NB4 (cell line): ENCODE measurements at regions not wholly inside any gene's neighbourhood (a gene's known extent, or its start where the extent isn't known, plus 50 kb on each side); places are given as distances from the start of the nearest gene placed in this dataset.

Experiments
- DNase-seq: peaks from one replicate; pipeline ENCODE4 v3.0.0; 2010; ENCODE audit warnings: low read depth
- H3K4me3 ChIP-seq: one replicate; pipeline ENCODE4 v1.5.1; 2011; ENCODE audit warnings: mild to moderate bottlenecking, low read depth, low read length, moderate library complexity
- MYC ChIP-seq: IDR thresholded peaks from 2 replicates; pipeline ENCODE4 v1.6.1; 2011; ENCODE audit warnings: low read depth, low read length
- POLR2A ChIP-seq: IDR thresholded peaks from 2 replicates; pipeline ENCODE4 v1.6.1; 2011; ENCODE audit warnings: mild to moderate bottlenecking; ENCODE audit not compliant: insufficient read length; ENCODE audit errors: extremely low read depth
- TF ChIP-seq, protein P1 (sequence below): IDR thresholded peaks from 2 replicates; pipeline ENCODE4 v1.6.1; 2011; ENCODE audit warnings: low read depth, low read length
- TF ChIP-seq, protein P2 (sequence below): IDR thresholded peaks from one replicate; pipeline ENCODE4 v1.5.1; 2012; ENCODE audit warnings: low read depth, low read length

DNA sequence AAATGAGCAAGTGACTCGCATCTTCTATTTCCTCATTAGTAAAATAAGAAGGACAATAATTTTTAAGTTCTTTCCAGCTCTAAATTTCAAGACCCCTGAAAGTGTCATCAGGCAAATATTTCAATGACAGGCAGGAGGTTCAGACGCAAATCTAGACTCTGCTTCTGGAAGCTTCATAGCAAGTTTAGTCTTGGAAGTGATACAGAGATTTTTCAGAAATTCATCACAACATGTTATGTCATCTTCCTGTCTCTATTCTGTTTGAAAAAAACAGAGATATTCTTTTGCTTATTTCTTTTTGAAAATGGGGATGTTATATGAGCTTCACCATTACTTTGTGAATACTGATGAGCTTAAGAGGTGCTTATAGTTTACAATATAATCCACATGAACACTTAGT lies 74.0 kb downstream of the C3orf85 start:
- H3K4me3 ChIP-seq = no peak overlapping the region
- no peak for DNase-seq
- TF ChIP-seq, protein P1, sequence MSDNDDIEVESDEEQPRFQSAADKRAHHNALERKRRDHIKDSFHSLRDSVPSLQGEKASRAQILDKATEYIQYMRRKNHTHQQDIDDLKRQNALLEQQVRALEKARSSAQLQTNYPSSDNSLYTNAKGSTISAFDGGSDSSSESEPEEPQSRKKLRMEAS = no peak
- TF ChIP-seq, protein P2, sequence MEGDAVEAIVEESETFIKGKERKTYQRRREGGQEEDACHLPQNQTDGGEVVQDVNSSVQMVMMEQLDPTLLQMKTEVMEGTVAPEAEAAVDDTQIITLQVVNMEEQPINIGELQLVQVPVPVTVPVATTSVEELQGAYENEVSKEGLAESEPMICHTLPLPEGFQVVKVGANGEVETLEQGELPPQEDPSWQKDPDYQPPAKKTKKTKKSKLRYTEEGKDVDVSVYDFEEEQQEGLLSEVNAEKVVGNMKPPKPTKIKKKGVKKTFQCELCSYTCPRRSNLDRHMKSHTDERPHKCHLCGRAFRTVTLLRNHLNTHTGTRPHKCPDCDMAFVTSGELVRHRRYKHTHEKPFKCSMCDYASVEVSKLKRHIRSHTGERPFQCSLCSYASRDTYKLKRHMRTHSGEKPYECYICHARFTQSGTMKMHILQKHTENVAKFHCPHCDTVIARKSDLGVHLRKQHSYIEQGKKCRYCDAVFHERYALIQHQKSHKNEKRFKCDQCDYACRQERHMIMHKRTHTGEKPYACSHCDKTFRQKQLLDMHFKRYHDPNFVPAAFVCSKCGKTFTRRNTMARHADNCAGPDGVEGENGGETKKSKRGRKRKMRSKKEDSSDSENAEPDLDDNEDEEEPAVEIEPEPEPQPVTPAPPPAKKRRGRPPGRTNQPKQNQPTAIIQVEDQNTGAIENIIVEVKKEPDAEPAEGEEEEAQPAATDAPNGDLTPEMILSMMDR = no peak
- no peak for TF ChIP-seq POLR2A
- no peak for TF ChIP-seq MYC

DNA sequence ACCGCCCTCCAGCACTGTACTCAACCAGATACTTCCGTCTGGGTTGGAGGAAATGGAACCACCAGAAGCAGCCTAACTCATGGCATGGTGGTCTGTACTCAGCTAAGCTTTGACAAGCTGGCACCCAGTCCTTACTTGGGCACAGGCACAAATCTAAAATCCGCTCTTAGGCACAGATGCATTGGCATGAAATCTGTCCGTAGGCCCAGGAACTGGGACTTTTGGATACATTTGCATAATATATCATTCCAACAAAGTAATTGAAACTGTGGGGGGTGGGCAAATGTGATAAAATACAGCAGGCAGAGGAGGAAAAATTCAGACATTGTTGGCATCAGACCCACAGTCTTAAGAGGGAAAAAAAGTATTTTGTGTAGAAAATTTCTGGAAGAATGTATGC lies 75.4 kb downstream of the C3orf85 start:
- TF ChIP-seq MYC = no peak
- H3K4me3 ChIP-seq = no peak overlapping the region
- no peak for DNase-seq

DNA sequence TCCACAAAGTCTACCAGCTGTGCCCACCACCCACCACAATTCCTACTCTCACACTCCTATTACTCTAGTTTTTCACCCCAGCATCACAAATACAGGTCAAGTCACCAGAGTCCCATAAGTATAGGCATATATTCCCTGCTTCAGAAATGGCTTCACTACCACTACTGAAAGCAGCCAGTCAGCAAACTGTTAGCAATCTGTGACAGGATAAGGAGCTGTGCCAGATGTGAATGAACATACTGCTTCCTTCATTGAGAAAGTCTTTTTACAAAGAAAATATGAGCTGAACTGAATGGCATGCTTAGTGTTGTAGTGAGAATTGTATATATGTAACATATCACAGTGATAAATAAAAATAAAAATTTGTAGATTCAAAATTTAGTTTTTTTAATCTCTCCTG lies 76.8 kb downstream of the C3orf85 start:
- DNase-seq = no peak
- H3K4me3 ChIP-seq = no peak overlapping the region
- TF ChIP-seq MYC = no peak
- TF ChIP-seq, protein P2 = no peak
- TF ChIP-seq, protein P1 = no peak
- no peak for TF ChIP-seq POLR2A

DNA sequence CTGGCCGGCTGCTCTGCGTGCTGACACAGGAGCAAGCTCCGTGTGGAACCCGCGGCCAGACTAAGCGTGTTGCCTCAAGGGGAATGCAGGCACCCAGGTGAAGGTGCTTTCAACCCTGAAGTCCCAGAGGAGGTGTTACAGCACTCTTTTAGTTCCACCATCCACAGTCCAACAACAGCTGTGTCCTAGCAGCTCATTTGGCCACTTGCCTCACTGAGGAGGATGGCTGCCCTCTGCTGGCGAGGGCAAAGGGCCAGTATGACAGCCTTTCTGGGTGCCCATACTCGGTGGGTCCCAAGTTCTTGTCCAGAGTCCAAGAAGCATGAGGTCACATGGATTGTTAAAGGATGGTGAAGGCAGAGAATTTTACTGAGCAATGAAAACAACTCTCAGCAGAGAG lies 87.8 kb downstream of the C3orf85 start:
- no peak overlapping the region for H3K4me3 ChIP-seq
- peak; percentile 11 for DNase-seq
- TF ChIP-seq, protein P1 = no peak
- TF ChIP-seq, protein P2 = peak; percentile 54

DNA sequence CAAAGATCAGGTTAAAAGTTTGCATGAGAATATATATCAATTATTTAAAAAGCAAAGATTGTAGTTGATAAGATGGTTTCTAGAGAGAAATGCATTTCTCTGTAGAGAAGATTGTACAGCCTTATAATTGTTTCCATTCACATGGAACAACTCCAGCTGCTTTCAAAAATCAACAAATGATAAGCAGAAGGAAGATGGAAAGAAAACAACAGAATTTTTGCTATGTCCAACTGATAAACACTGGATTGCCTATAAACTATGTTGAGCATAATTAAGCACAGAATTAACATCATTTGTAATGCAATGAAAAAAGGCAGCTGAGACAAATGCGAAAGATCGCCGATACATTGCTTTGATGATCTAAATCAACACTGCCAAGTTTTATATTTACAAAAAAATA lies 89.0 kb downstream of the C3orf85 start:
- no peak overlapping the region for H3K4me3 ChIP-seq
- TF ChIP-seq POLR2A = no peak
- TF ChIP-seq, protein P1 = no peak
- TF ChIP-seq, protein P2 = no peak
- no peak for TF ChIP-seq MYC
- DNase-seq = no peak

DNA sequence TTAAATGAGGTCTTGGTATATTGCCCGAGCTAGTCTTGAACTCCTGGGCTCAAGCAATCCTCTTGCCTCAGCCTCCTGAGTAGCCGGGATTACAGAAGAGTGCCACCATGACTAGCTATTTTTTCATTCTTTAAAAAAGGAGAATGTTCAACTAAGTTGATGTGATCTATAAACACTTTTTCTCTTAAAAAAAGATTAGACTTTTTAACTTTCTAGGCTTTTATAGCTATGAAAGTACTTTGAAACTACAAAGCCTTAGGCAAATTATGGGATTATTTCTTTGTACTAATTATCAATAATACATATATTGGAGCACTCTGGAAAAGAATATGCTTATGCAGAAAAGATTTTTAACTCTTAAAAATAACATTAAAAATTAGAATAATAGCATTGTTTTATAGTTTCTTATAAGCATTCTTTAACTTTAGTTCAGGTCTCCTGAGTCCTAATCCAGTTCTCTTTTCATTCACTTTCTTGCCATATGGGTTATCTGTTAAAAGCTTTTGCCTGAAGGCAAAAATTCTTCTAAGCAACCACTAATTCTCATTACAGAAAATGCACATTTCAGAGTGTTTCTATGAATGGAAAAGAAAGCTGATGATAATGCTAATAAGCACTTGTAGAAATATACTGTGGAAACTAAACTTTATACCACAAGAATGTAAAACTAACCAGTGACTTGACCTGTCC lies 87.8 kb downstream of the DPPA2 start:
- TF ChIP-seq MYC (no peak), POLR2A (no peak)
- TF ChIP-seq, protein P1 = no peak
- TF ChIP-seq, protein P2 = no peak
- DNase-seq = no peak
- no peak overlapping the region for H3K4me3 ChIP-seq
